H9 (cell line): ENCODE measurements at regions not wholly inside any gene's neighbourhood (a gene's known extent, or its start where the extent isn't known, plus 50 kb on each side); places are given as distances from the start of the nearest gene placed in this dataset.

Source experiments
- DNase-seq: peaks from one replicate; pipeline ENCODE4 v3.0.0-alpha.2; 2017
- H2AFZ ChIP-seq: one replicate; pipeline ENCODE4 v1.6.1; 2013; ENCODE audit warnings: mild to moderate bottlenecking, low read length, control low read depth, moderate library complexity
- H2AK5ac ChIP-seq: 2 replicates; pipeline ENCODE4 v1.6.1; 2013; ENCODE audit warnings: low read length, control low read depth, mixed read lengths; ENCODE audit not compliant: insufficient read length
- H2BK120ac ChIP-seq: one replicate; pipeline ENCODE4 v1.6.1; 2013; ENCODE audit warnings: low read depth, mild to moderate bottlenecking, low read length, control low read depth, inconsistent platforms; ENCODE audit not compliant: poor library complexity, severe bottlenecking
- H2BK12ac ChIP-seq: 2 replicates; pipeline ENCODE4 v1.6.1; 2013; ENCODE audit warnings: low read length, control low read depth, mixed read lengths, low read depth; ENCODE audit not compliant: insufficient read length
- H2BK15ac ChIP-seq: 2 replicates; pipeline ENCODE4 v1.6.1; 2013; ENCODE audit warnings: low read depth, low read length, control low read depth
- H2BK20ac ChIP-seq: one replicate; pipeline ENCODE4 v1.6.1; 2013; ENCODE audit warnings: low read depth, mild to moderate bottlenecking, low read length, control low read depth, inconsistent platforms; ENCODE audit not compliant: poor library complexity, severe bottlenecking
- H2BK5ac ChIP-seq: 2 replicates; pipeline ENCODE4 v1.6.1; 2013; ENCODE audit warnings: low read length, control low read depth, mixed read lengths; ENCODE audit not compliant: insufficient read length
- H3K14ac ChIP-seq: 2 replicates; pipeline ENCODE4 v1.6.1; 2013; ENCODE audit warnings: low read length, control low read depth; ENCODE audit not compliant: insufficient read depth
- H3K18ac ChIP-seq: 2 replicates; pipeline ENCODE4 v1.6.1; 2013; ENCODE audit warnings: low read depth, mild to moderate bottlenecking, mixed read lengths, low read length, control low read depth; ENCODE audit not compliant: insufficient read length
- H3K23ac ChIP-seq: 2 replicates; pipeline ENCODE4 v1.6.1; 2013; ENCODE audit warnings: low read length, control low read depth, mixed read lengths, low read depth; ENCODE audit not compliant: insufficient read length
- H3K23me2 ChIP-seq: 2 replicates; pipeline ENCODE4 v1.6.1; 2013; ENCODE audit warnings: low read depth, mild to moderate bottlenecking, mixed read lengths, low read length, control low read depth; ENCODE audit not compliant: insufficient read length, poor library complexity, severe bottlenecking
- H3K27ac ChIP-seq: 2 replicates; pipeline ENCODE4 v1.5.1; 2013; ENCODE audit warnings: low read length, control low read depth, mixed read lengths, low read depth; ENCODE audit not compliant: insufficient read length
- H3K27me3 ChIP-seq: 2 replicates; pipeline ENCODE4 v1.6.1; 2013; ENCODE audit warnings: low read length, control low read depth, inconsistent platforms; ENCODE audit not compliant: insufficient read depth
- H3K4ac ChIP-seq: 2 replicates; pipeline ENCODE4 v1.6.1; 2013; ENCODE audit warnings: low read depth, mild to moderate bottlenecking, control low read depth, inconsistent platforms, low read length, moderate library complexity
- H3K4me1 ChIP-seq: 2 replicates; pipeline ENCODE4 v1.6.1; 2013; ENCODE audit warnings: low read length, control low read depth, inconsistent platforms; ENCODE audit not compliant: insufficient read depth
- H3K4me2 ChIP-seq: 2 replicates; pipeline ENCODE4 v1.6.1; 2013; ENCODE audit warnings: low read length, control low read depth, mixed read lengths; ENCODE audit not compliant: insufficient read length, insufficient read depth
- H3K56ac ChIP-seq: 2 replicates; pipeline ENCODE4 v1.6.1; 2013; ENCODE audit warnings: low read depth, mild to moderate bottlenecking, mixed read lengths, low read length, control low read depth; ENCODE audit not compliant: insufficient read length
- H3K79me1 ChIP-seq: 2 replicates; pipeline ENCODE4 v1.6.1; 2013; ENCODE audit warnings: low read depth, mild to moderate bottlenecking, moderate library complexity, low read length, control low read depth, inconsistent platforms; ENCODE audit not compliant: insufficient read depth, poor library complexity, severe bottlenecking
- H3K79me2 ChIP-seq: 2 replicates; pipeline ENCODE4 v1.6.1; 2013; ENCODE audit warnings: low read length, control low read depth, inconsistent platforms; ENCODE audit not compliant: insufficient read depth
- H3K9ac ChIP-seq: 2 replicates; pipeline ENCODE4 v1.6.1; 2013; ENCODE audit warnings: low read length, control low read depth, mixed read lengths; ENCODE audit not compliant: insufficient read length; ENCODE audit errors: extremely low read depth
- H3K9me3 ChIP-seq: one replicate; pipeline ENCODE4 v1.6.1; 2013; ENCODE audit warnings: low read depth, low read length, inconsistent platforms; ENCODE audit not compliant: control insufficient read depth
- H3T11ph ChIP-seq: one replicate; pipeline ENCODE4 v1.6.1; 2013; ENCODE audit warnings: mild to moderate bottlenecking, low read length, control low read depth, inconsistent platforms
- H4K20me1 ChIP-seq: one replicate; pipeline ENCODE4 v1.6.1; 2013; ENCODE audit not compliant: control insufficient read depth, insufficient read length, insufficient read depth
- H4K5ac ChIP-seq: 2 replicates; pipeline ENCODE4 v1.6.1; 2013; ENCODE audit warnings: low read depth, mild to moderate bottlenecking, mixed read lengths, low read length, control low read depth; ENCODE audit not compliant: insufficient read length
- H4K8ac ChIP-seq: replicated peaks from 2 replicates; pipeline ENCODE4 v1.6.1; 2013; ENCODE audit warnings: low read length, control low read depth, mixed read lengths, low read depth; ENCODE audit not compliant: insufficient read length
- H4K91ac ChIP-seq: 2 replicates; pipeline ENCODE4 v1.6.1; 2013; ENCODE audit warnings: low read depth, mild to moderate bottlenecking, moderate library complexity, mixed read lengths, low read length, control low read depth; ENCODE audit not compliant: insufficient read length
- H3K27ac Mint-ChIP-seq, 3 experiments: 2 replicates in 2 of 3; 3 replicates in 1 of 3; pipeline ENCODE4 v1.8.0; 2020 to 2021; ENCODE audit warnings: mixed read lengths in 3 of 3, mild to moderate bottlenecking in 1 of 3, moderate library complexity in 1 of 3
- H3K27me3 Mint-ChIP-seq: 2 replicates; pipeline ENCODE4 v1.8.0; 2021; ENCODE audit warnings: low read depth, mild to moderate bottlenecking, moderate library complexity, mixed read lengths
- H3K36me3 Mint-ChIP-seq, 3 experiments: 2 replicates in 2 of 3; 3 replicates in 1 of 3; pipeline ENCODE4 v1.8.0; 2020 to 2021; ENCODE audit warnings: low read depth in 3 of 3, mixed read lengths in 3 of 3; ENCODE audit not compliant: insufficient read depth in 1 of 3
- H3K4me1 Mint-ChIP-seq, 2 experiments: 2 replicates each; pipeline ENCODE4 v1.8.0; 2020; ENCODE audit warnings: mixed read lengths in 2 of 2
- H3K4me3 Mint-ChIP-seq, 2 experiments: 2 replicates in 1 of 2; 3 replicates in 1 of 2; pipeline ENCODE4 v1.8.0; 2020 to 2021; ENCODE audit warnings: mild to moderate bottlenecking in 2 of 2, mixed read lengths in 2 of 2, moderate library complexity in 1 of 2
- H3K9me3 Mint-ChIP-seq, 2 experiments: 2 replicates in 1 of 2; 3 replicates in 1 of 2; pipeline ENCODE4 v1.8.0; 2020; ENCODE audit warnings: mild to moderate bottlenecking in 2 of 2, mixed read lengths in 2 of 2, moderate library complexity in 1 of 2
- CTCF ChIP-seq: fragments of 200-600 bp; sonication (generic); conservative IDR thresholded peaks from 3 replicates; pipeline ENCODE4 v1.8.0; 2021; ENCODE audit warnings: antibody characterized with exemption, mild to moderate bottlenecking
- WGBS: extraction: QIAGEN DNeasy Blood & Tissue Kit; methylation state at CpG from one replicate; pipeline ENCODE4 v1.1.7; 2013; ENCODE audit warnings: missing lambda C conversion rate, low lambda C conversion rate, mixed read lengths; ENCODE audit not compliant: insufficient read length; ENCODE audit errors: extremely low coverage; 5-methylcytosine and 5-hydroxymethylcytosine counted together

- no peak overlapping the region for H3K14ac ChIP-seq
- H3K9me3 ChIP-seq: no peaks in the 10 kb centered on the region
- no peak overlapping the region for H3K4me3 Mint-ChIP-seq
- H3K23me2 ChIP-seq: no peaks in the 10 kb centered on the region
- H2BK15ac ChIP-seq: no peak overlapping the region
- no peak overlapping the region for H3K23ac ChIP-seq
- H3K4ac ChIP-seq: no peak overlapping the region
- no peaks in the 10 kb centered on the region for H3K27me3 ChIP-seq
- no peak for DNase-seq
- 0 out of 4 replicates have a peak, but pooled peaks cover 0 to 2% of the 10 kb centered on the region in 2 experiments for H3K4me1 Mint-ChIP-seq
- no CpG with 5 or more reads among the region's 4 CpGs for WGBS
- no peak overlapping the region for H3K9ac ChIP-seq
- no peaks in the 10 kb centered on the region for H3K36me3 Mint-ChIP-seq
- peak overlapping the region; percentile 23 for H3K27ac ChIP-seq
- H3K56ac ChIP-seq: no peak overlapping the region
- no peak overlapping the region for H2BK20ac ChIP-seq
- H2BK120ac ChIP-seq: no peak overlapping the region
- no peak overlapping the region for H2BK5ac ChIP-seq
- H4K8ac ChIP-seq: no peak overlapping the region
- no peak overlapping the region for H2AK5ac ChIP-seq
- TF ChIP-seq CTCF: no peak
- no peak overlapping the region for H3K27ac Mint-ChIP-seq
- H2BK12ac ChIP-seq: no peak overlapping the region
- H3K4me1 ChIP-seq: no peaks in the 10 kb centered on the region; the same call in 1 of the 2 replicates
- no peak overlapping the region for H4K5ac ChIP-seq
- no peak overlapping the region for H3K4me2 ChIP-seq
- H3K27me3 Mint-ChIP-seq: peaks cover 4% of the 10 kb centered on the region
- H3K9me3 Mint-ChIP-seq: no peaks in the 10 kb centered on the region
- H3K18ac ChIP-seq: no peak overlapping the region
- H4K91ac ChIP-seq: no peak overlapping the region
- H4K20me1 ChIP-seq: no peaks in the 10 kb centered on the region
- no peak overlapping the region for H3T11ph ChIP-seq
- no peak overlapping the region for H2AFZ ChIP-seq
- H3K79me1 ChIP-seq: no peaks in the 10 kb centered on the region
- H3K79me2 ChIP-seq: no peaks in the 10 kb centered on the region
Observed at GRCh38 chr20:52777171-52777570, 195.0 kb upstream of the TSHZ2 start.
